ENCODE measurements at regions not wholly inside any gene's neighbourhood (a gene's known extent, or its start where the extent isn't known, plus 50 kb on each side); places are given as distances from the start of the nearest gene placed in this dataset.
A peak's percentile ranks its signal among the peaks of the same experiment; 100 is the strongest.

GRCh38 chr10:130934293-130935127 is 377.0 kb downstream of the TCERG1L start:
- H3K27me3 ChIP-seq (ENCODE audit: insufficient read depth, low read length), result no peaks in the 10 kb centered on the region
- no peak overlapping the region for H3K9ac ChIP-seq (ENCODE audit: extremely low read depth, insufficient read length, low read length)
- Mint-ChIP-seq H3K4me3 (no peak overlapping the region), H3K9me3 (peaks cover 0 to 5% of the 10 kb centered on the region in 2 experiments; a peak in 2 of 5 replicates), H3K4me1 (peaks cover 34% of the 10 kb centered on the region in 2 experiments), H3K27me3 (ENCODE audit: low read depth) (peaks cover 19% of the 10 kb centered on the region), H3K36me3 (ENCODE audit: insufficient read depth in 1 of 3, low read depth in 3 of 3) (peaks cover 0 to 2% (median 0%) of the 10 kb centered on the region in 3 experiments; a peak in 2 of 7 replicates), H3K27ac (peak overlapping the region in 2 of 3 experiments; percentile 51 to 67; a peak in 4 of 7 replicates)
- no peaks in the 10 kb centered on the region for H4K20me1 ChIP-seq (ENCODE audit: control insufficient read depth, insufficient read depth, insufficient read length)
- H3K4me2 ChIP-seq (ENCODE audit: insufficient read depth, insufficient read length, low read length), result no peak overlapping the region
- H2BK120ac ChIP-seq (ENCODE audit: low read depth, low read length, poor library complexity, severe bottlenecking), result no peak overlapping the region
- H3K4me1 ChIP-seq (ENCODE audit: insufficient read depth, low read length), result peaks cover 17% of the 10 kb centered on the region; the same call in 1 of the 2 replicates
- peak; percentile 37 for DNase-seq
- no peak overlapping the region for H4K91ac ChIP-seq (ENCODE audit: insufficient read length, low read depth, low read length)
- no peak overlapping the region for H4K5ac ChIP-seq (ENCODE audit: insufficient read length, low read depth, low read length)
- H3K23me2 ChIP-seq (ENCODE audit: insufficient read length, low read depth, low read length, poor library complexity, severe bottlenecking), result no peaks in the 10 kb centered on the region
- no peaks in the 10 kb centered on the region for H3K79me1 ChIP-seq (ENCODE audit: insufficient read depth, low read depth, low read length, poor library complexity, severe bottlenecking)
- H2BK5ac ChIP-seq (ENCODE audit: insufficient read length, low read length), result no peak overlapping the region
- H3T11ph ChIP-seq (ENCODE audit: low read length), result no peak overlapping the region
- H2AFZ ChIP-seq (ENCODE audit: low read length), result no peak overlapping the region
- no peak overlapping the region for H3K4ac ChIP-seq (ENCODE audit: low read depth, low read length)
- H3K56ac ChIP-seq (ENCODE audit: insufficient read length, low read depth, low read length), result no peak overlapping the region
- no peak overlapping the region for H2BK15ac ChIP-seq (ENCODE audit: low read depth, low read length)
- no peak overlapping the region for H4K8ac ChIP-seq (replicated peaks; ENCODE audit: insufficient read length, low read depth, low read length)
- H3K27ac ChIP-seq (ENCODE audit: insufficient read length, low read depth, low read length), result no peak overlapping the region
- no peaks in the 10 kb centered on the region for H3K79me2 ChIP-seq (ENCODE audit: insufficient read depth, low read length)
- no CpG with 5 or more reads among the region's 13 CpGs for WGBS (ENCODE audit: extremely low coverage, insufficient read length, low lambda C conversion rate)
- no peak overlapping the region for H3K14ac ChIP-seq (ENCODE audit: insufficient read depth, low read length)
- no peak overlapping the region for H3K23ac ChIP-seq (ENCODE audit: insufficient read length, low read depth, low read length)
- no peaks in the 10 kb centered on the region for H3K9me3 ChIP-seq (ENCODE audit: control insufficient read depth, low read depth, low read length)
- H2AK5ac ChIP-seq (ENCODE audit: insufficient read length, low read length), result no peak overlapping the region
- no peak overlapping the region for H2BK20ac ChIP-seq (ENCODE audit: low read depth, low read length, poor library complexity, severe bottlenecking)
- no peak overlapping the region for H3K18ac ChIP-seq (ENCODE audit: insufficient read length, low read depth, low read length)
- no peak overlapping the region for H2BK12ac ChIP-seq (ENCODE audit: insufficient read length, low read depth, low read length)
- TF ChIP-seq CTCF (conservative IDR thresholded peaks at IDR 0.05), result no peak

Data from H9 (cell line).